ENCODE measurements at regions not wholly inside any gene's neighbourhood (a gene's known extent, or its start where the extent isn't known, plus 50 kb on each side); places are given as distances from the start of the nearest gene placed in this dataset.
"Not testable (repeated sequence)": the region's sequence is repeated elsewhere in the genome, so short reads cannot be mapped to it uniquely, and the experiment has no call there.

- not testable (repeated sequence) for TF ChIP-seq CTCF, POLR2A (IDR thresholded peaks at IDR 0.05)
These were observed 344.1 kb upstream of the ZNF32 start for GRCh38 chr10:43992816-43993215.
